IMR-90 (cell line): ENCODE measurements at regions not wholly inside any gene's neighbourhood (a gene's known extent, or its start where the extent isn't known, plus 50 kb on each side); places are given as distances from the start of the nearest gene placed in this dataset.

Experiments used
- BHLHE40 ChIP-seq: fragments of 150-350 bp; IDR thresholded peaks from 2 replicates; pipeline ENCODE4 v1.6.1; 2016; ENCODE audit warnings: mild to moderate bottlenecking, low read depth, low read length
- CEBPB ChIP-seq: IDR thresholded peaks from 2 replicates; pipeline ENCODE4 v1.6.1; 2012; ENCODE audit warnings: low read depth, low read length, improper control_type of control experiment
- FOS ChIP-seq: fragments of 150-350 bp; IDR thresholded peaks from 2 replicates; pipeline ENCODE4 v1.6.1; 2016; ENCODE audit warnings: low read depth, low read length
- MAFK ChIP-seq: IDR thresholded peaks from 2 replicates; pipeline ENCODE4 v1.6.1; 2012; ENCODE audit warnings: low read depth, low read length, improper control_type of control experiment
- MAZ ChIP-seq: IDR thresholded peaks from 2 replicates; pipeline ENCODE4 v1.6.1; 2012; ENCODE audit warnings: low read depth, mild to moderate bottlenecking, low read length, improper control_type of control experiment, moderate library complexity, borderline replicate concordance
- MXI1 ChIP-seq: IDR thresholded peaks from 2 replicates; pipeline ENCODE4 v1.6.1; 2012; ENCODE audit warnings: low read depth, mild to moderate bottlenecking, low read length, moderate library complexity, borderline replicate concordance
- NFE2L2 ChIP-seq: fragments of 150-350 bp; IDR thresholded peaks from 2 replicates; pipeline ENCODE4 v1.6.1; 2016; ENCODE audit warnings: low read depth, mild to moderate bottlenecking, low read length
- POLR2A ChIP-seq: IDR thresholded peaks from 2 replicates; pipeline ENCODE4 v1.6.1; 2012; ENCODE audit warnings: mild to moderate bottlenecking, low read depth, low read length
- RAD21 ChIP-seq: IDR thresholded peaks from 2 replicates; pipeline ENCODE4 v1.6.1; 2012; ENCODE audit warnings: low read length, improper control_type of control experiment
- RFX5 ChIP-seq: IDR thresholded peaks from 2 replicates; pipeline ENCODE4 v1.8.0; 2012; ENCODE audit warnings: low read depth, mild to moderate bottlenecking, low read length, moderate library complexity
- SMC3 ChIP-seq: fragments of 150-350 bp; IDR thresholded peaks from 2 replicates; pipeline ENCODE4 v1.6.1; 2016; ENCODE audit warnings: low read depth, mild to moderate bottlenecking, antibody characterized with exemption, low read length, moderate library complexity
- TF ChIP-seq, protein P1 (sequence below): conservative IDR thresholded peaks from 2 replicates; pipeline ENCODE4 v1.5.1; 2012; ENCODE audit warnings: mild to moderate bottlenecking, low read depth, low read length, improper control_type of control experiment
- TF ChIP-seq, protein P2 (sequence below): fragments of 150-350 bp; IDR thresholded peaks from 2 replicates; pipeline ENCODE4 v1.6.1; 2017; ENCODE audit warnings: mild to moderate bottlenecking, antibody characterized with exemption, low read length, low read depth
- TF ChIP-seq, protein P3 (sequence below): fragments of 150-350 bp; IDR thresholded peaks from 2 replicates; pipeline ENCODE4 v1.6.1; 2016; ENCODE audit warnings: low read depth, mild to moderate bottlenecking, low read length, moderate library complexity, borderline replicate concordance

DNA sequence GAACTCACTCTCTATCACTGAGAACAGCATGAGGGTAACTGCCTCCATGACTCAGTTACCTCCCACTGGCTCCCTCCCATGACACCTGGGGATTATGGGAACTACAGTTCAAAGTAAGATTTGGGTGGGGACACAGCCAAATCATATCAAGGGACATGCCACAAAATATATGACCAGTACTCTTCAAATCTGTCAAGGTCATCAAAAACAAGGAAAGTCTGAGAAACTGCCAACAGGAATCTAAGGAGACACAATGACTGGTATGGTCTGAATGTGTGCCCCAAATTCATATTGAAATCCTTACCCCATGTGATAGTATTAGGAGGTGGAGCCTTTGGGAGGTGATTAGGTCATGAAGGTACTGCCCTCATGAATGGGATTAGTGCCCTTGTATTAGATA, 258.8 kb downstream of the TPBG start:
- no peak for TF ChIP-seq BHLHE40
- no peak for TF ChIP-seq MAZ
- no peak for TF ChIP-seq RAD21
- peak; percentile 35 for TF ChIP-seq MAFK
- TF ChIP-seq, protein P1, sequence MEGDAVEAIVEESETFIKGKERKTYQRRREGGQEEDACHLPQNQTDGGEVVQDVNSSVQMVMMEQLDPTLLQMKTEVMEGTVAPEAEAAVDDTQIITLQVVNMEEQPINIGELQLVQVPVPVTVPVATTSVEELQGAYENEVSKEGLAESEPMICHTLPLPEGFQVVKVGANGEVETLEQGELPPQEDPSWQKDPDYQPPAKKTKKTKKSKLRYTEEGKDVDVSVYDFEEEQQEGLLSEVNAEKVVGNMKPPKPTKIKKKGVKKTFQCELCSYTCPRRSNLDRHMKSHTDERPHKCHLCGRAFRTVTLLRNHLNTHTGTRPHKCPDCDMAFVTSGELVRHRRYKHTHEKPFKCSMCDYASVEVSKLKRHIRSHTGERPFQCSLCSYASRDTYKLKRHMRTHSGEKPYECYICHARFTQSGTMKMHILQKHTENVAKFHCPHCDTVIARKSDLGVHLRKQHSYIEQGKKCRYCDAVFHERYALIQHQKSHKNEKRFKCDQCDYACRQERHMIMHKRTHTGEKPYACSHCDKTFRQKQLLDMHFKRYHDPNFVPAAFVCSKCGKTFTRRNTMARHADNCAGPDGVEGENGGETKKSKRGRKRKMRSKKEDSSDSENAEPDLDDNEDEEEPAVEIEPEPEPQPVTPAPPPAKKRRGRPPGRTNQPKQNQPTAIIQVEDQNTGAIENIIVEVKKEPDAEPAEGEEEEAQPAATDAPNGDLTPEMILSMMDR, result no peak
- no peak for TF ChIP-seq RFX5
- TF ChIP-seq, protein P2, sequence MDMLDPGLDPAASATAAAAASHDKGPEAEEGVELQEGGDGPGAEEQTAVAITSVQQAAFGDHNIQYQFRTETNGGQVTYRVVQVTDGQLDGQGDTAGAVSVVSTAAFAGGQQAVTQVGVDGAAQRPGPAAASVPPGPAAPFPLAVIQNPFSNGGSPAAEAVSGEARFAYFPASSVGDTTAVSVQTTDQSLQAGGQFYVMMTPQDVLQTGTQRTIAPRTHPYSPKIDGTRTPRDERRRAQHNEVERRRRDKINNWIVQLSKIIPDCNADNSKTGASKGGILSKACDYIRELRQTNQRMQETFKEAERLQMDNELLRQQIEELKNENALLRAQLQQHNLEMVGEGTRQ, result no peak
- no peak for TF ChIP-seq MXI1
- no peak for TF ChIP-seq POLR2A
- no peak for TF ChIP-seq SMC3
- TF ChIP-seq, protein P3, sequence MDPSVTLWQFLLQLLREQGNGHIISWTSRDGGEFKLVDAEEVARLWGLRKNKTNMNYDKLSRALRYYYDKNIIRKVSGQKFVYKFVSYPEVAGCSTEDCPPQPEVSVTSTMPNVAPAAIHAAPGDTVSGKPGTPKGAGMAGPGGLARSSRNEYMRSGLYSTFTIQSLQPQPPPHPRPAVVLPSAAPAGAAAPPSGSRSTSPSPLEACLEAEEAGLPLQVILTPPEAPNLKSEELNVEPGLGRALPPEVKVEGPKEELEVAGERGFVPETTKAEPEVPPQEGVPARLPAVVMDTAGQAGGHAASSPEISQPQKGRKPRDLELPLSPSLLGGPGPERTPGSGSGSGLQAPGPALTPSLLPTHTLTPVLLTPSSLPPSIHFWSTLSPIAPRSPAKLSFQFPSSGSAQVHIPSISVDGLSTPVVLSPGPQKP, result no peak
- no peak for TF ChIP-seq CEBPB
- no peak for TF ChIP-seq NFE2L2
- TF ChIP-seq FOS, result no peak
